Peyer's patch (tissue), 4 donors: ENCODE measurements at regions not wholly inside any gene's neighbourhood (a gene's known extent, or its start where the extent isn't known, plus 50 kb on each side); places are given as distances from the start of the nearest gene placed in this dataset.

ENCODE experiments used
- DNase-seq, 3 donors: peaks; one replicate each; pipeline ENCODE4 v3.0.0-alpha.2; 2017 to 2019
- H3K27ac ChIP-seq, 4 donors: fragments of 200-600 bp; sonication (generic); one replicate each; pipeline ENCODE4 v1.5.1; 2016 to 2019
- H3K27me3 ChIP-seq, 2 donors: fragments of 200-600 bp; sonication (generic); one replicate each; pipeline ENCODE4 v1.5.1; 2019
- H3K36me3 ChIP-seq, 3 donors: fragments of 200-600 bp; sonication (generic); one replicate each; pipeline ENCODE4 v1.5.1; 2016 to 2019
- H3K4me1 ChIP-seq, 4 donors: fragments of 200-600 bp; sonication (generic); one replicate each; pipeline ENCODE4 v1.5.1; 2016 to 2019
- H3K4me3 ChIP-seq, 4 donors: fragments of 200-600 bp; sonication (generic); 1 replicate in 3 of 4; 2 replicates in 1 of 4; pipeline ENCODE4 v1.5.1; 2016 to 2019; ENCODE audit warnings: mild to moderate bottlenecking in 1 of 4
- H3K9me3 ChIP-seq, 4 donors: fragments of 200-600 bp; sonication (generic); one replicate each; pipeline ENCODE4 v1.5.1; 2016 to 2019; ENCODE audit warnings: mild to moderate bottlenecking in 1 of 4
- CTCF ChIP-seq, 6 experiments: fragments of 450-650 bp in 4 of 6; fragments of 200-600 bp in 2 of 6; sonication (generic) in 1 of 6; IDR thresholded peaks; one replicate each; pipeline ENCODE4 v1.5.1; 2017 to 2019; ENCODE audit warnings: antibody characterized with exemption in 6 of 6, mild to moderate bottlenecking in 3 of 6, moderate library complexity in 1 of 6
- POLR2A ChIP-seq, 2 donors: fragments of 450-650 bp; IDR thresholded peaks; one replicate each; pipeline ENCODE4 v1.5.1; 2017; ENCODE audit warnings: antibody characterized with exemption in 2 of 2, mild to moderate bottlenecking in 2 of 2, moderate library complexity in 2 of 2

- no peaks in the 10 kb centered on the region for H3K36me3 ChIP-seq
- no peak overlapping the region for H3K4me3 ChIP-seq
- peaks cover 0 to 16% (median 1%) of the 10 kb centered on the region in 4 donors for H3K4me1 ChIP-seq
- H3K27ac ChIP-seq: no peak overlapping the region
- no peak for DNase-seq
- H3K9me3 ChIP-seq: no peaks in the 10 kb centered on the region
- no peaks in the 10 kb centered on the region for H3K27me3 ChIP-seq
- no peak for TF ChIP-seq CTCF (IDR thresholded peaks at IDR 0.05)
- no peak for TF ChIP-seq POLR2A (IDR thresholded peaks at IDR 0.05)
These were observed 236.8 kb downstream of the ENC1 start for GRCh38 chr5:74403771-74404170.

- Histone ChIP-seq H3K36me3 (no peaks in the 10 kb centered on the region), H3K27ac (no peak overlapping the region), H3K27me3 (no peaks in the 10 kb centered on the region), H3K4me3 (no peak overlapping the region), H3K4me1 (peaks cover 0 to 12% (median 1%) of the 10 kb centered on the region in 4 donors), H3K9me3 (no peaks in the 10 kb centered on the region)
- no peak for TF ChIP-seq POLR2A (IDR thresholded peaks at IDR 0.05)
- TF ChIP-seq CTCF (IDR thresholded peaks at IDR 0.05): no peak
- no peak for DNase-seq
These were observed 238.0 kb downstream of the ENC1 start for GRCh38 chr5:74402553-74402952.

- H3K4me3 ChIP-seq: no peak overlapping the region
- TF ChIP-seq CTCF (IDR thresholded peaks at IDR 0.05) (no peak), POLR2A (IDR thresholded peaks at IDR 0.05) (no peak)
- H3K27me3 ChIP-seq: no peaks in the 10 kb centered on the region
- DNase-seq: no peak
- H3K27ac ChIP-seq: no peak overlapping the region
- H3K4me1 ChIP-seq: peaks cover 0 to 12% (median 1%) of the 10 kb centered on the region in 4 donors
- H3K36me3 ChIP-seq: no peaks in the 10 kb centered on the region
- H3K9me3 ChIP-seq: no peaks in the 10 kb centered on the region
These were observed 238.6 kb downstream of the ENC1 start for GRCh38 chr5:74401946-74402320.

- no peak for DNase-seq
- peaks cover 0 to 12% (median 1%) of the 10 kb centered on the region in 4 donors for H3K4me1 ChIP-seq
- no peak overlapping the region for H3K27ac ChIP-seq
- H3K9me3 ChIP-seq: no peaks in the 10 kb centered on the region
- H3K4me3 ChIP-seq: no peak overlapping the region
- H3K27me3 ChIP-seq: no peaks in the 10 kb centered on the region
- TF ChIP-seq POLR2A (IDR thresholded peaks at IDR 0.05): no peak
- TF ChIP-seq CTCF (IDR thresholded peaks at IDR 0.05): no peak
- no peaks in the 10 kb centered on the region for H3K36me3 ChIP-seq
These were observed 239.1 kb downstream of the ENC1 start for GRCh38 chr5:74401281-74401945.

GRCh38 chr5:74400067-74400466 lies 240.5 kb downstream of the ENC1 start:
- H3K9me3 ChIP-seq: no peaks in the 10 kb centered on the region
- no peaks in the 10 kb centered on the region for H3K27me3 ChIP-seq
- H3K27ac ChIP-seq: no peak overlapping the region
- H3K36me3 ChIP-seq: no peaks in the 10 kb centered on the region
- TF ChIP-seq POLR2A (IDR thresholded peaks at IDR 0.05) (no peak), CTCF (IDR thresholded peaks at IDR 0.05) (no peak)
- no peak overlapping the region for H3K4me3 ChIP-seq
- H3K4me1 ChIP-seq: peaks cover 0 to 11% (median 0%) of the 10 kb centered on the region in 4 donors
- DNase-seq: peak in 1 of 3 donors; percentile 51
